ENCODE measurements at regions not wholly inside any gene's neighbourhood (a gene's known extent, or its start where the extent isn't known, plus 50 kb on each side); places are given as distances from the start of the nearest gene placed in this dataset.

DNA sequence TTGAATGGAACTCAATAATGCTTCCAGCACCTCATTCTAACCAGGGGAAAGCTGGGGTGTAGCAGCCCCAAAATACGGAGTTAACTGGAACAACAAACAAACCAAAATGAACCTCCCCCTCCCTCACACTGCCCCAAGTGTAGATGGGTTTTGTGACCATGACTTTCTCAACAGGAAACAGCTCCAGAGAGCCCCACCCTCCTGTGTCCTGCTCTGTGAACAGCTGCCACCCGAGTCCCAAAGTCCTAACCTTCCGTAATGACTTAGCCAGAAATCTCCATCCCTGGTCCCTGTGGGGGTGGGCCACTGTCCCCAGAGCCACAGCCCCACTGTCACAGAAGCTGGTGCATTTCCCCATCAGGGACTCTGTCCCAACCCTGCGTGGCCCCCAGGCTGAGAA, 155.4 kb downstream of the CRYBB2 start:
- Histone ChIP-seq H2BK15ac (ENCODE audit: low read depth, low read length) (no peak overlapping the region), H3K4me3 (ENCODE audit: insufficient read depth, low read depth, low read length) (no peak overlapping the region), H2BK120ac (ENCODE audit: low read depth, low read length) (no peak overlapping the region), H3K4me2 (ENCODE audit: low read depth, low read length) (no peak overlapping the region), H3K27me3 (ENCODE audit: control insufficient read depth, insufficient read depth, low read length) (no peaks in the 10 kb centered on the region), H3K9me1 (ENCODE audit: insufficient read depth, low read length) (peaks cover 3% of the 10 kb centered on the region; the same call in 1 of the 2 replicates), H3K14ac (replicated peaks; ENCODE audit: low read depth, low read length) (no peak overlapping the region), H3K23ac (ENCODE audit: low read depth, low read length) (no peak overlapping the region), H4K5ac (ENCODE audit: low read depth, low read length) (no peak overlapping the region), H2AFZ (replicated peaks; ENCODE audit: low read length, poor library complexity) (no peak overlapping the region), H4K91ac (ENCODE audit: insufficient read depth, low read depth, low read length) (no peak overlapping the region), H3K56ac (ENCODE audit: extremely low read depth, insufficient read depth, low read length) (no peak overlapping the region), H2BK5ac (ENCODE audit: low read depth, low read length, poor library complexity, severe bottlenecking) (no peak overlapping the region), H3K36me3 (ENCODE audit: control insufficient read depth, insufficient read depth, low read length) (peaks cover 33% of the 10 kb centered on the region), H3K79me1 (ENCODE audit: low read depth in 1 of 2, low read length in 2 of 2) (peaks cover 0 to 19% of the 10 kb centered on the region in 2 experiments), H2BK20ac (ENCODE audit: low read depth, low read length) (no peak overlapping the region), H2AK9ac (replicated peaks; ENCODE audit: low read depth, low read length, poor library complexity) (no peak overlapping the region), H2AK5ac (ENCODE audit: low read depth, low read length) (no peak overlapping the region), H3K9me3 (ENCODE audit: control insufficient read depth, insufficient read depth, low read length) (no peaks in the 10 kb centered on the region), H3K9ac (ENCODE audit: low read depth, low read length) (no peak overlapping the region), H3K4ac (ENCODE audit: low read depth, low read length) (no peak overlapping the region), H4K8ac (ENCODE audit: low read depth in 2 of 2, low read length in 2 of 2) (no peak overlapping the region), H3K18ac (ENCODE audit: low read depth, low read length) (no peak overlapping the region), H3K4me1 (ENCODE audit: control insufficient read depth, insufficient read depth, low read length) (no peaks in the 10 kb centered on the region), H3K27ac (ENCODE audit: insufficient read depth, low read length) (no peak overlapping the region), H4K20me1 (ENCODE audit: insufficient read depth, low read length) (peaks cover 9% of the 10 kb centered on the region; the same call in 1 of the 2 replicates)
- DNase-seq (no peak), ATAC-seq (ENCODE audit: low read depth) (no peak)
- ChIA-PET CTCF (no interaction called here), POLR2A (ENCODE audit: unreplicated experiment) (no interaction called here)
- intact Hi-C loops (cut with micrococcal nuclease) (no loop called here), in situ Hi-C loops (cut with MboI; ENCODE audit: low sequenced_read_pairs) (no loop called here), dilution Hi-C loops (cut with HindIII; ENCODE audit: low sequenced_read_pairs, unreplicated experiment) (no loop called here)
- no peak for TF ChIP-seq MAFK (IDR thresholded peaks at IDR 0.05; ENCODE audit: low read depth, low read length)
- no peak for TF ChIP-seq MAZ (IDR thresholded peaks at IDR 0.05; ENCODE audit: borderline replicate concordance, low read depth, low read length)
- TF ChIP-seq CEBPB (IDR thresholded peaks at IDR 0.05; ENCODE audit: low read depth, low read length), result no peak
- TF ChIP-seq, protein P1, sequence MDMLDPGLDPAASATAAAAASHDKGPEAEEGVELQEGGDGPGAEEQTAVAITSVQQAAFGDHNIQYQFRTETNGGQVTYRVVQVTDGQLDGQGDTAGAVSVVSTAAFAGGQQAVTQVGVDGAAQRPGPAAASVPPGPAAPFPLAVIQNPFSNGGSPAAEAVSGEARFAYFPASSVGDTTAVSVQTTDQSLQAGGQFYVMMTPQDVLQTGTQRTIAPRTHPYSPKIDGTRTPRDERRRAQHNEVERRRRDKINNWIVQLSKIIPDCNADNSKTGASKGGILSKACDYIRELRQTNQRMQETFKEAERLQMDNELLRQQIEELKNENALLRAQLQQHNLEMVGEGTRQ (IDR thresholded peaks at IDR 0.05; ENCODE audit: low read depth, low read length), result no peak
- no peak for TF ChIP-seq BHLHE40 (IDR thresholded peaks at IDR 0.05; ENCODE audit: low read depth, low read length)
- BruUV-seq (replicated peaks), result no TSS peak
- 93% methylated on average over 3 of the region's 4 CpGs; no CpG with 5 or more reads in 1 of the 2 experiments for WGBS, 2 experiments (ENCODE audit: extremely low coverage in 2 of 2, insufficient read length in 1 of 2)

Data from IMR-90 (cell line).